Adrenal gland (tissue), 9 donors: ENCODE measurements at regions not wholly inside any gene's neighbourhood (a gene's known extent, or its start where the extent isn't known, plus 50 kb on each side); places are given as distances from the start of the nearest gene placed in this dataset.

ENCODE experiments used
- DNase-seq, 7 donors: peaks; one replicate each; pipeline ENCODE4 v3.0.0-alpha.2; 2019 to 2020
- H3K27ac ChIP-seq, 5 donors: fragments of 200-600 bp; sonication (generic) in 4 of 5; 1 replicate in 3 of 5; 2 replicates in 2 of 5; pipeline versions ENCODE4 v1.5.1 to v1.8.0; 2016 to 2020; ENCODE audit warnings: mild to moderate bottlenecking in 1 of 5
- H3K27me3 ChIP-seq: fragments of 200-600 bp; 2 replicates; pipeline ENCODE4 v1.8.0; 2021
- H3K36me3 ChIP-seq, 2 donors: fragments of 200-600 bp; replicated peaks in 1 of 2; 1 replicate in 1 of 2; 2 replicates in 1 of 2; pipeline versions ENCODE4 v1.5.1 to v1.8.0; 2018 to 2022
- H3K4me1 ChIP-seq, 2 donors: fragments of 200-600 bp; replicated peaks in 1 of 2; 1 replicate in 1 of 2; 2 replicates in 1 of 2; pipeline versions ENCODE4 v1.5.1 to v1.8.0; 2018 to 2021
- H3K4me3 ChIP-seq, 4 donors: fragments of 200-600 bp; sonication (generic) in 3 of 4; one replicate each; pipeline ENCODE4 v1.5.1; 2016 to 2018
- H3K9me3 ChIP-seq, 3 donors: fragments of 200-600 bp; sonication (generic) in 1 of 3; replicated peaks in 1 of 3; 1 replicate in 2 of 3; 2 replicates in 1 of 3; pipeline versions ENCODE4 v1.5.1 to v1.8.0; 2016 to 2021
- POLR2A ChIP-seq, 2 donors: fragments of 450-650 bp; IDR thresholded peaks; one replicate each; pipeline ENCODE4 v1.6.1; 2017; ENCODE audit warnings: antibody characterized with exemption in 2 of 2, mild to moderate bottlenecking in 2 of 2, moderate library complexity in 1 of 2
- WGBS, 4 donors: extraction: QIAGEN DNeasy Blood & Tissue Kit in 2 of 4; methylation state at CpG; one replicate each; pipeline versions ENCODE4 v1.1.5 to v1.1.7; 2013 to 2017; 5-methylcytosine and 5-hydroxymethylcytosine counted together
- intact Hi-C, 2 donors: fragments of 100-400 bp; cut with DNase I; formaldehyde crosslinking; loops; one replicate each; pipeline versions ENCODE4 v1.14.1 to v1.15.0; 2022 to 2023
- TF ChIP-seq, protein P1 (sequence below), 6 experiments: fragments of 450-650 bp in 4 of 6; fragments of 200-600 bp in 2 of 6; sonication (generic) in 1 of 6; IDR thresholded peaks; 1 replicate in 5 of 6; 2 replicates in 1 of 6; pipeline versions ENCODE4 v1.5.1 to v1.8.0; 2016 to 2021; ENCODE audit warnings: antibody characterized with exemption in 6 of 6, mild to moderate bottlenecking in 2 of 6, moderate library complexity in 1 of 6
- donor health status: healthy with polysubstance abuse.
- donor health status: Bipolar disorder and iron deficiency.
- donor health status: DM: yes; HTN: yes; CAD: no.
- donor health status: DM: no; HTN: no; CAD: no.
- donor health status: DM: no; HTN: no; CAD: no.

GRCh38 chr1:168959382-168959781 lies 147.1 kb upstream of the ATP1B1 start:
- no peaks in the 10 kb centered on the region for H3K9me3 ChIP-seq
- 86 to 100% (median 92%) methylated on average over 2 of the region's 2 CpGs for WGBS, 4 donors
- intact Hi-C loops: no loop called here
- no peak overlapping the region for H3K27ac ChIP-seq
- H3K27me3 ChIP-seq: no peaks in the 10 kb centered on the region
- H3K4me1 ChIP-seq: no peaks in the 10 kb centered on the region
- H3K36me3 ChIP-seq: no peaks in the 10 kb centered on the region
- TF ChIP-seq POLR2A (IDR thresholded peaks at IDR 0.05): no peak
- TF ChIP-seq, protein P1, sequence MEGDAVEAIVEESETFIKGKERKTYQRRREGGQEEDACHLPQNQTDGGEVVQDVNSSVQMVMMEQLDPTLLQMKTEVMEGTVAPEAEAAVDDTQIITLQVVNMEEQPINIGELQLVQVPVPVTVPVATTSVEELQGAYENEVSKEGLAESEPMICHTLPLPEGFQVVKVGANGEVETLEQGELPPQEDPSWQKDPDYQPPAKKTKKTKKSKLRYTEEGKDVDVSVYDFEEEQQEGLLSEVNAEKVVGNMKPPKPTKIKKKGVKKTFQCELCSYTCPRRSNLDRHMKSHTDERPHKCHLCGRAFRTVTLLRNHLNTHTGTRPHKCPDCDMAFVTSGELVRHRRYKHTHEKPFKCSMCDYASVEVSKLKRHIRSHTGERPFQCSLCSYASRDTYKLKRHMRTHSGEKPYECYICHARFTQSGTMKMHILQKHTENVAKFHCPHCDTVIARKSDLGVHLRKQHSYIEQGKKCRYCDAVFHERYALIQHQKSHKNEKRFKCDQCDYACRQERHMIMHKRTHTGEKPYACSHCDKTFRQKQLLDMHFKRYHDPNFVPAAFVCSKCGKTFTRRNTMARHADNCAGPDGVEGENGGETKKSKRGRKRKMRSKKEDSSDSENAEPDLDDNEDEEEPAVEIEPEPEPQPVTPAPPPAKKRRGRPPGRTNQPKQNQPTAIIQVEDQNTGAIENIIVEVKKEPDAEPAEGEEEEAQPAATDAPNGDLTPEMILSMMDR (IDR thresholded peaks at IDR 0.05): no peak
- H3K4me3 ChIP-seq: no peak overlapping the region
- DNase-seq: no peak

DNA sequence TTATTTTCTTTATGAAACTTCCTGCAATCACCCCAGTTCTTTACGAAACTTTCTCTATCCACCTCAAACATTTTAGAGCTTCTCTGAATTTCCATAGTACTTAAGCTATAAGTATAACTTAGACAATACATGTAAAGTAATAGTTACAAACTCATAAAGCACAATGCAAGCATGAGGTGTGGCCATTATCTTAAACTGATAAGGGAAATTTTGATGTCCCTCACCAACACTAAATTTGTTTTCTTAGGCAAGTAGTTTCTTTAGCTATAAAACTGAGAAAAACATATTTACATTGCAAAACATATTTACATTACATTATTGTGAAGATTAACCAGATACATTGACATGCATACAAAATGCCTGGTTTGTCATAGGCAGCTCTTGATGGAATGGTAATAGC lies 146.4 kb upstream of the ATP1B1 start:
- 91 to 96% (median 92%) methylated on average over 1 of the region's 1 CpG for WGBS, 4 donors
- intact Hi-C loops: no loop called here
- H3K4me3 ChIP-seq: no peak overlapping the region
- no peaks in the 10 kb centered on the region for H3K36me3 ChIP-seq
- H3K27me3 ChIP-seq: no peaks in the 10 kb centered on the region
- no peaks in the 10 kb centered on the region for H3K4me1 ChIP-seq
- H3K9me3 ChIP-seq: no peaks in the 10 kb centered on the region
- TF ChIP-seq POLR2A (IDR thresholded peaks at IDR 0.05): no peak
- TF ChIP-seq, protein P1 (IDR thresholded peaks at IDR 0.05): no peak
- H3K27ac ChIP-seq: no peak overlapping the region
- DNase-seq: no peak

DNA sequence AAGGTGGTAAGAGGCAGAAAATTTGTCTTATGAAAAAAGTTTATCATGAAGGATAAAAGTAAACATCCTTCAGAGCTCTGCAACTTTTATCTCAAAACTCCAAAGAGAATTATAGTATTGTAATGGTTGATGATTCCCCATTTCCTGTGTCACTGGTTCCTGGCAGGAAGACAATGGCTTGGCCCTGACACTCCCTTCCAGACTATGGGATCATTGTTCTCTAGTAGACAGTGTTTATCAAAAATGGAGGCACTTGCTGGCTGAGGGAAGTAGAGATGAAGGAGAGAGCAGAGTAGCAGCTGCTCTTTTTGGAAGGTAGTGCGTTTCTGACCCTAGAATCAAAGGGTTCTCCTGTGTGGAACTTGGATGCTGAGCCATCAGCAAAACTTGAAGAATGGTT lies 145.9 kb upstream of the ATP1B1 start:
- DNase-seq: no peak
- H3K27ac ChIP-seq: no peak overlapping the region
- no peaks in the 10 kb centered on the region for H3K36me3 ChIP-seq
- intact Hi-C loops: no loop called here
- H3K9me3 ChIP-seq: no peaks in the 10 kb centered on the region
- no peak overlapping the region for H3K4me3 ChIP-seq
- 50 to 77% (median 73%) methylated on average over 1 of the region's 1 CpG for whole genome bisulfite sequencing, 4 donors
- no peaks in the 10 kb centered on the region for H3K27me3 ChIP-seq
- no peak for TF ChIP-seq POLR2A (IDR thresholded peaks at IDR 0.05)
- TF ChIP-seq, protein P1 (IDR thresholded peaks at IDR 0.05): no peak
- no peaks in the 10 kb centered on the region for H3K4me1 ChIP-seq

- Histone ChIP-seq H3K4me1 (no peaks in the 10 kb centered on the region), H3K4me3 (no peak overlapping the region), H3K36me3 (no peaks in the 10 kb centered on the region), H3K27me3 (no peaks in the 10 kb centered on the region), H3K27ac (no peak overlapping the region), H3K9me3 (no peaks in the 10 kb centered on the region)
- WGBS, 4 donors: 80 to 89% (median 83%) methylated on average over 2 of the region's 2 CpGs
- intact Hi-C loops: no loop called here
- TF ChIP-seq, protein P1 (IDR thresholded peaks at IDR 0.05): no peak
- no peak for TF ChIP-seq POLR2A (IDR thresholded peaks at IDR 0.05)
- no peak for DNase-seq
Observed at GRCh38 chr1:168963601-168964000, 142.9 kb upstream of the ATP1B1 start.
